GM12874 (cell line): ENCODE measurements at regions not wholly inside any gene's neighbourhood (a gene's known extent, or its start where the extent isn't known, plus 50 kb on each side); places are given as distances from the start of the nearest gene placed in this dataset.

Experiments used
- TF ChIP-seq, protein P1 (sequence below): IDR thresholded peaks from 2 replicates; pipeline ENCODE4 v1.5.1; 2011; ENCODE audit warnings: low read depth, mild to moderate bottlenecking, control low read depth, low read length, moderate library complexity; ENCODE audit not compliant: insufficient read depth

DNA sequence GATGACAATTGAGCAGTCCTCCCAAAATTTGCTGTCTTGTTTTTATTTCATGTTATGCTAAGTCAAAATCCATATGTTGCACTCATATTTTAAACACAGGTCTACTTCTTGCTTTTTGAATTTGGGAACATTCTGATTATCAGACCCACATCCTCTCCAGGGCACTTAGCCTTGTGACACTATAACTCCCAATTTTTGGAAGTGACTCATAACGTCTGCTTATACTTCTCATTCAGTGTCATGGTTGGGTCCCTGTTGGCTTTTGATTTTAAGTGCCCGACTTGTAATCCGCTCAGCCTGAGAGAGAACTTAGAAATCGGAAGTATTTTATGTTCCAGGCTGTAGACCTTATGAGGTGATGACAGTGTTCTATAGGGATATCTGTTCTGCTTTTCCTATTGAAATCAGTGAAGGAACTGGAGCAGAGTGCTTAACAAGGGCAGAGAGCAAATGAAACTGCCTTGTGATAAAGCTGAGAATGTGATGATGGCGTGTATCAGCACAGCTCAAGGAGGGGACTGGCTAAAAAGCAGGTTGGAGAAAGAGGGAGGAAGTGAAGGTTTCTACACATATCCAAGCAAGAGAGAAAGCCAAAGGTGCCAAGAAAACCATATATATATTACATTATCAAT is 136.0 kb downstream of the HLX start:
- TF ChIP-seq, protein P1, sequence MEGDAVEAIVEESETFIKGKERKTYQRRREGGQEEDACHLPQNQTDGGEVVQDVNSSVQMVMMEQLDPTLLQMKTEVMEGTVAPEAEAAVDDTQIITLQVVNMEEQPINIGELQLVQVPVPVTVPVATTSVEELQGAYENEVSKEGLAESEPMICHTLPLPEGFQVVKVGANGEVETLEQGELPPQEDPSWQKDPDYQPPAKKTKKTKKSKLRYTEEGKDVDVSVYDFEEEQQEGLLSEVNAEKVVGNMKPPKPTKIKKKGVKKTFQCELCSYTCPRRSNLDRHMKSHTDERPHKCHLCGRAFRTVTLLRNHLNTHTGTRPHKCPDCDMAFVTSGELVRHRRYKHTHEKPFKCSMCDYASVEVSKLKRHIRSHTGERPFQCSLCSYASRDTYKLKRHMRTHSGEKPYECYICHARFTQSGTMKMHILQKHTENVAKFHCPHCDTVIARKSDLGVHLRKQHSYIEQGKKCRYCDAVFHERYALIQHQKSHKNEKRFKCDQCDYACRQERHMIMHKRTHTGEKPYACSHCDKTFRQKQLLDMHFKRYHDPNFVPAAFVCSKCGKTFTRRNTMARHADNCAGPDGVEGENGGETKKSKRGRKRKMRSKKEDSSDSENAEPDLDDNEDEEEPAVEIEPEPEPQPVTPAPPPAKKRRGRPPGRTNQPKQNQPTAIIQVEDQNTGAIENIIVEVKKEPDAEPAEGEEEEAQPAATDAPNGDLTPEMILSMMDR = no peak

DNA sequence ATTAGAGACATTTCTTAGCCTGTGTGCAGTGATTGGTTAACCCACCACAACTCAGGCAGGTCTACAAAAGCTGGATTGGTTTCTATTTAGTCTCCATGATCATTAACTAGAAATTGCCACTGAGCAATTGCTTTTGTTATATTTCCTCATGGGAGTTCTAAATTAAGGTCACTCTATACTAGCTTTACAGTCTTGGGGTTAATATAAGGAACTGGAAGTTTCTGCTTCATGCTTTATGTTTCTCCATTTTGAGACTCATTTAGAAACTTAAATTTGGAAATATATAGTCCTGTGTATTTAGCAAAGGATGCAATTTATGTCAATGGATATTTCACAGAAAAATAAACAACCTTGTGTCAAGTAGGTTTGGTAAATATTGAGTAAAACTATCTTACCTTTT is 137.5 kb downstream of the HLX start:
- TF ChIP-seq, protein P1 = no peak

DNA sequence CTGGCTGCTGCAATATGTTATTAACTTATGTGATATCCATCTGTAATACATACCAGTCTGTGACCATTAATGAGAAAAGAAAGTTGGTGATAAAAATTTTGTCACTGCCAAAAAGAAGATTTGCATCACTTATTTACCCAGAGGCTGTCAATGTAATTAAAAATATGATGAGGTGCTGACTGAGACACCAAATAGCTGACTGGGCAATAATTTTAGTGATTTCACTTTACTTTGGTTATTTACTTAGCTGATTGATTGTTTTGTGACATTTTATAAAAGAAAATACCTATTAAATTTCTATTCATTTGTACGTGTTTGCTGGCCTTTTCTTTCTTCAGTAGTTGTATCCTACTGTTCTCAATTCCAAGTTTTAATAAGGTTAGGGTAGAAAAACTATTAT is 139.2 kb downstream of the HLX start:
- TF ChIP-seq, protein P1 = no peak

DNA sequence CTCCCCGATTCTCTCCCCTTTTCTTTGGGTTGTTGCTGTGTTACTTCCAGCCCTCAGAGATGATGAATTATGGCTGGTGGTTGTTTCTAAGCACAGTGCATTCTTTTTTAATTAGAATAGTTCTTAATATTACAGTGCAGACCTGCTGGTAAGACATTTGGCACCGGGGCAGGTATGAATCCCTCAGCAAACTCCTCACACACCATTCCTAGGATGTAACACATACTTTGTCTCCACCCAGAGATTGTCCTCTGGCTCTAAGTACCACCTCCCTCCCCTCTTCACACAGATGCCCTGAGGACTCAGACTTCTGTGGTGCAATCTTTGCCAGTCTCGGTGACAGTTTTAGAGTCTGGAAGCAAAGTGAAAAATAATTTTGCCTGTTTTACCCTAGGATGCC is 143.1 kb downstream of the HLX start:
- TF ChIP-seq, protein P1 = no peak

DNA sequence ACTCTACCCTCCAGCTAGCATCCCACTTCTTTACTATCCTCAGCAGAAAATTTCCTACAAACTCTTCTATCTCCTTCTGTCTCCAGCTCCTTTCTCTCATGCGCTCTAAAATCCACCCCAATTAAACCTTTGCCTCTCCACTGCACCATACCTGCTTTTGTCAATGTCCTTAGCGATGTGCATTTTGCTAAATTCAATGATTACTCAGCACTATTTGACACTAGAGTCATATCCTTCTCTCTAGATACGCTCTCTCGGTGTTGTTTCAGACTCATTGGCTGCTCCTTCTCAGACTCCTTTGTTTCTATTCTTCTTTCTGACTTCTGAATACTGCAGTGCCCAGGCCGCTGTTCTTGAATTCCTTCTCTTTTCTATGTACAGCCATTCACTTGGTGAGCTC is 144.2 kb downstream of the HLX start:
- TF ChIP-seq, protein P1 = no peak

DNA sequence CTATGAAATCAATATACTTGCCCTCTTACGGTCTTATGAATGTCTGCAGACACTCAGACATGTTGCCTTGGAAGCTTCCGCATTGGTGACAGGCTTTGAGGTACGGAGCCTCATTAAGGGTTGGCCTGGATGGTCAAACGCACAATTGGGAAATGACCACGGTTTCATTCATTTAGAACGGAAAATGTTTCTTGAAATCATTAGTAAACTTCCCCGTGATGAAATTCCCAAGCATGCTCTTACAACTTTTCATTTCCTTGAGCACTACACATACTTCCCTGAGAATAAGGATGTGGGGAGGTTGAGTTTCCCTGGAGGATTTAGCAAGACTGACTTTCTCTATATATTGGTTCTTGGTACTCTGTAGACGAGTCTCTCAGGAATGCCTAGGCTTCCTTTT is 146.3 kb downstream of the HLX start:
- TF ChIP-seq, protein P1 = no peak

DNA sequence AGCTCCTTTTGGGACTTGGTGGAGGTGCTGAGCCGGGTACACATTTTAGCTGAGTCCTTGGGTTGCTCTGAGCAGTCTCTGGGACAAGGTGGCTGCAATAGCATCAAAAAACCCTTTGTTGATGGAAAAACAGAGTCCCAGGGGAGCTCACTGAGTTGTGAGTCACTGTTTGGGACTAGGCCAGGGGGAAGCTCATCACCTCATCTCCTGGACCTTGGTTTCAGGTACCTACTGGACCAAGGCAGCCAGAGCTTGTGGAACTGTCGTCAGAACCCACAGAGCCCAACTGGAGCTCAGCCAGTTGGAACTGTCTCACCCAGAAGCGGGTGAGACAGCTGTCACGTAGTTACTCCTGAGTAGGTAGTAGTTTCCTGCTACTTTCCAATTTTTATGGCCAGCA is 146.7 kb downstream of the HLX start:
- TF ChIP-seq, protein P1 = no peak
